Stimulated activated effector memory CD8-positive, alpha-beta T cell treated with anti-CD3 and anti-CD28 coated beads, Interleukin-12 subunit alpha, Interleukin-12 subunit beta, amount 100 ng/mL, for 72 hours (primary cell): ENCODE measurements at regions not wholly inside any gene's neighbourhood (a gene's known extent, or its start where the extent isn't known, plus 50 kb on each side); places are given as distances from the start of the nearest gene placed in this dataset.
"Not testable (repeated sequence)": the region's sequence is repeated elsewhere in the genome, so short reads cannot be mapped to it uniquely, and the experiment has no call there.

Experiments
- ATAC-seq: fragments of 150-1000 bp; cut with Tn5 transposase; 2 replicates; pipeline ENCODE4 v1.10.0; 2021
- DNase-seq, 2 donors: peaks; one replicate each; pipeline ENCODE4 v3.0.0; 2021 to 2022; ENCODE audit warnings: low spot score in 2 of 2
- H3K27ac Mint-ChIP-seq: one replicate; pipeline ENCODE4 v1.8.0; 2022; ENCODE audit warnings: mild to moderate bottlenecking, mixed read lengths
- H3K36me3 Mint-ChIP-seq: one replicate; pipeline ENCODE4 v1.8.0; 2022; ENCODE audit warnings: mild to moderate bottlenecking, mixed read lengths
- H3K4me1 Mint-ChIP-seq: one replicate; pipeline ENCODE4 v1.8.0; 2022; ENCODE audit warnings: mixed read lengths
- H3K4me3 Mint-ChIP-seq: one replicate; pipeline ENCODE4 v1.8.0; 2022; ENCODE audit warnings: mild to moderate bottlenecking, mixed read lengths
- H3K9me3 Mint-ChIP-seq: one replicate; pipeline ENCODE4 v1.8.0; 2022; ENCODE audit warnings: mixed read lengths

- Mint-ChIP-seq H3K36me3 (no peaks in the 10 kb centered on the region), H3K27ac (no peak overlapping the region), H3K4me1 (no peaks in the 10 kb centered on the region), H3K9me3 (peaks cover 11% of the 10 kb centered on the region), H3K4me3 (no peak overlapping the region)
- DNase-seq, result no peak
- ATAC-seq, result no peak
Measured at GRCh38 chr5:174624733-174625522, 99.5 kb upstream of the MSX2 start.

GRCh38 chr5:174625591-174626350 is 98.6 kb upstream of the MSX2 start:
- no peak overlapping the region for H3K27ac Mint-ChIP-seq
- ATAC-seq (no peak), DNase-seq (no peak)
- peaks cover 11% of the 10 kb centered on the region for H3K9me3 Mint-ChIP-seq
- no peaks in the 10 kb centered on the region for H3K36me3 Mint-ChIP-seq
- H3K4me1 Mint-ChIP-seq, result no peaks in the 10 kb centered on the region
- no peak overlapping the region for H3K4me3 Mint-ChIP-seq

GRCh38 chr5:174626369-174626920 is 97.9 kb upstream of the MSX2 start:
- no peak overlapping the region for H3K4me3 Mint-ChIP-seq
- no peak overlapping the region for H3K27ac Mint-ChIP-seq
- H3K9me3 Mint-ChIP-seq, result peaks cover 11% of the 10 kb centered on the region
- H3K36me3 Mint-ChIP-seq, result no peaks in the 10 kb centered on the region
- DNase-seq (no peak), ATAC-seq (no peak)
- no peaks in the 10 kb centered on the region for H3K4me1 Mint-ChIP-seq

GRCh38 chr5:174636094-174636493 is 88.3 kb upstream of the MSX2 start:
- no peak overlapping the region for H3K4me3 Mint-ChIP-seq
- DNase-seq (no peak), ATAC-seq (no peak)
- H3K27ac Mint-ChIP-seq, result no peak overlapping the region
- no peaks in the 10 kb centered on the region for H3K4me1 Mint-ChIP-seq
- no peaks in the 10 kb centered on the region for H3K9me3 Mint-ChIP-seq
- no peaks in the 10 kb centered on the region for H3K36me3 Mint-ChIP-seq

GRCh38 chr5:174642816-174643405 is 81.5 kb upstream of the MSX2 start:
- Mint-ChIP-seq H3K9me3 (peaks cover 5% of the 10 kb centered on the region), H3K4me3 (no peak overlapping the region), H3K36me3 (no peaks in the 10 kb centered on the region), H3K4me1 (no peaks in the 10 kb centered on the region), H3K27ac (no peak overlapping the region)
- DNase-seq, result no peak
- ATAC-seq, result no peak

- H3K4me1 Mint-ChIP-seq, result no peaks in the 10 kb centered on the region
- DNase-seq (no peak), ATAC-seq (no peak)
- peaks cover 9% of the 10 kb centered on the region for H3K9me3 Mint-ChIP-seq
- no peak overlapping the region for H3K27ac Mint-ChIP-seq
- H3K4me3 Mint-ChIP-seq, result no peak overlapping the region
- no peaks in the 10 kb centered on the region for H3K36me3 Mint-ChIP-seq
Measured at GRCh38 chr5:174644436-174644835, 79.9 kb upstream of the MSX2 start.

GRCh38 chr5:174644923-174645322 is 79.5 kb upstream of the MSX2 start:
- H3K4me3 Mint-ChIP-seq, result no peak overlapping the region
- H3K27ac Mint-ChIP-seq, result no peak overlapping the region
- H3K36me3 Mint-ChIP-seq, result no peaks in the 10 kb centered on the region
- H3K4me1 Mint-ChIP-seq, result no peaks in the 10 kb centered on the region
- peaks cover 9% of the 10 kb centered on the region for H3K9me3 Mint-ChIP-seq
- DNase-seq, result no peak
- ATAC-seq, result no peak

- Mint-ChIP-seq H3K4me3 (no peak overlapping the region), H3K4me1 (no peaks in the 10 kb centered on the region), H3K27ac (no peak overlapping the region), H3K9me3 (peaks cover 9% of the 10 kb centered on the region), H3K36me3 (no peaks in the 10 kb centered on the region)
- DNase-seq (no peak), ATAC-seq (no peak)
Measured at GRCh38 chr5:174645677-174646076, 78.7 kb upstream of the MSX2 start.

GRCh38 chr5:174648618-174649017 is 75.8 kb upstream of the MSX2 start:
- H3K36me3 Mint-ChIP-seq, H3K4me3 Mint-ChIP-seq, ATAC-seq, H3K4me1 Mint-ChIP-seq, H3K27ac Mint-ChIP-seq, DNase-seq, H3K9me3 Mint-ChIP-seq: not testable (repeated sequence)

GRCh38 chr5:174649391-174649790 is 75.0 kb upstream of the MSX2 start:
- Mint-ChIP-seq H3K36me3 (no peaks in the 10 kb centered on the region), H3K27ac (no peak overlapping the region), H3K4me3 (no peak overlapping the region), H3K9me3 (peaks cover 9% of the 10 kb centered on the region), H3K4me1 (no peaks in the 10 kb centered on the region)
- DNase-seq (no peak), ATAC-seq (no peak)

- Mint-ChIP-seq H3K9me3 (no peaks in the 10 kb centered on the region), H3K4me3 (no peak overlapping the region), H3K36me3 (no peaks in the 10 kb centered on the region), H3K4me1 (no peaks in the 10 kb centered on the region), H3K27ac (no peak overlapping the region)
- ATAC-seq, result no peak
- no peak for DNase-seq
Measured at GRCh38 chr5:174654442-174654841, 69.9 kb upstream of the MSX2 start.

- ATAC-seq, result no peak
- no peaks in the 10 kb centered on the region for H3K9me3 Mint-ChIP-seq
- no peaks in the 10 kb centered on the region for H3K4me1 Mint-ChIP-seq
- no peak for DNase-seq
- no peaks in the 10 kb centered on the region for H3K36me3 Mint-ChIP-seq
- no peak overlapping the region for H3K27ac Mint-ChIP-seq
- no peak overlapping the region for H3K4me3 Mint-ChIP-seq
Measured at GRCh38 chr5:174655351-174655750, 69.0 kb upstream of the MSX2 start.

GRCh38 chr5:174664180-174664850 is 60.1 kb upstream of the MSX2 start:
- Mint-ChIP-seq H3K4me3 (no peak overlapping the region), H3K27ac (no peak overlapping the region), H3K4me1 (no peaks in the 10 kb centered on the region)

GRCh38 chr5:174665347-174665746 is 59.0 kb upstream of the MSX2 start:
- no peak for ATAC-seq
- H3K36me3 Mint-ChIP-seq, result no peaks in the 10 kb centered on the region
- peaks cover 3% of the 10 kb centered on the region for H3K9me3 Mint-ChIP-seq
- DNase-seq, result no peak
- H3K4me1 Mint-ChIP-seq, result no peaks in the 10 kb centered on the region
- no peak overlapping the region for H3K27ac Mint-ChIP-seq
- no peak overlapping the region for H3K4me3 Mint-ChIP-seq

More at GRCh38 chr5:174664180-174664850, 60.1 kb upstream of the MSX2 start:
- Mint-ChIP-seq H3K36me3 (no peaks in the 10 kb centered on the region), H3K9me3 (peaks cover 3% of the 10 kb centered on the region)
- no peak for DNase-seq
- ATAC-seq, result no peak

- ATAC-seq, result no peak
- Mint-ChIP-seq H3K4me1 (no peaks in the 10 kb centered on the region), H3K36me3 (no peaks in the 10 kb centered on the region), H3K27ac (no peak overlapping the region), H3K9me3 (peaks cover 7% of the 10 kb centered on the region), H3K4me3 (no peak overlapping the region)
- no peak for DNase-seq
Measured at GRCh38 chr5:174667526-174667925, 56.9 kb upstream of the MSX2 start.
